Calu3 (cell line): ENCODE measurements at regions not wholly inside any gene's neighbourhood (a gene's known extent, or its start where the extent isn't known, plus 50 kb on each side); places are given as distances from the start of the nearest gene placed in this dataset.

ENCODE experiments used
- BruUV-seq: library from RNA; stranded (reverse); fragments of 400-500 nt; replicated peaks from 2 replicates; lab custom pipeline; 2021; lab: Mats Ljungman, UMichigan
- CTCF ChIA-PET: fragments of 300-600 bp; sonication (Branson Sonifier 250); formaldehyde crosslinking; loops from one replicate; lab custom pipeline; 2022; ENCODE audit warnings: antibody characterized with exemption; lab: Charles Lee
- DNase-seq: peaks from one replicate; pipeline ENCODE4 v3.0.0; 2022
- H3K27ac Mint-ChIP-seq: one replicate; pipeline ENCODE4 v1.8.0; 2022; ENCODE audit warnings: mixed read lengths; ENCODE audit not compliant: unreplicated experiment
- H3K27me3 Mint-ChIP-seq: one replicate; pipeline ENCODE4 v1.8.0; 2022; ENCODE audit warnings: mixed read lengths; ENCODE audit not compliant: unreplicated experiment
- H3K36me3 Mint-ChIP-seq: one replicate; pipeline ENCODE4 v1.8.0; 2022; ENCODE audit warnings: mild to moderate bottlenecking, moderate library complexity, mixed read lengths; ENCODE audit not compliant: insufficient read depth, unreplicated experiment
- H3K4me1 Mint-ChIP-seq: one replicate; pipeline ENCODE4 v1.8.0; 2022; ENCODE audit warnings: mild to moderate bottlenecking, low read depth, mixed read lengths; ENCODE audit not compliant: unreplicated experiment
- H3K4me3 Mint-ChIP-seq: one replicate; pipeline ENCODE4 v1.8.0; 2022; ENCODE audit warnings: mild to moderate bottlenecking, low read depth, moderate library complexity, mixed read lengths; ENCODE audit not compliant: unreplicated experiment
- H3K9me3 Mint-ChIP-seq: one replicate; pipeline ENCODE4 v1.8.0; 2022; ENCODE audit warnings: low read depth, mixed read lengths; ENCODE audit not compliant: unreplicated experiment
- intact Hi-C: fragments of 100-400 bp; cut with micrococcal nuclease; formaldehyde crosslinking; loops from one replicate; pipeline ENCODE4 v1.10.0; 2022; ENCODE audit not compliant: unreplicated experiment
- TF ChIP-seq, protein P1 (sequence below): fragments of 200-600 bp; IDR thresholded peaks from one replicate; pipeline ENCODE4 v1.8.0; 2022; ENCODE audit warnings: antibody characterized with exemption; ENCODE audit not compliant: unreplicated experiment

DNA sequence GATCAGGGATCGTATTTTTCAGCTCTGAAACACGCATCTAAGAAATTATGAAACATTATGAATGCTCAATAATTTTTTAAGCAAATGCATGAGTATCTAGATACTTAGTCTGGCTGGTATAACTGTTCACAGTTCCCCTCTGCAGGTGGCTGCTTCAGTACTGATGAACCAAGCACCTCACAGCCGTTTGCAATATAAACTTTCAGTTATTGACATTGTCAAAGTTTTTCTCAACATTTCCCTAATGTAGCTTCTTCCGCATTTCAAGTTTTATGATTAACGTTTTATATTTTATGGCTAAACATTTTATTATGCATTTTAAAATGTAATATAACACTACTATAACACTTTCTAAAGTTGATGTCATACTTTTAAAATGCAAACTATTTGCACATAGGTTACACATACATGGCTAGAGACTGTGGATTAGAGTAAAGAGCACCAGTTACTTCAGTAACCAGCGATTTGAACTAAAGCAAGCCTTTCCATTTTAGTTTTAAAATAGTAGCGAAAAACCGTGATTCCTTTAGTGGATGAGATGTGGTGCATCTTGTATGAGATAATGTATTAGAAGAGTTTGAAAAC lies 495.4 kb downstream of the XIRP2 start:
- H3K4me3 Mint-ChIP-seq, result no peak overlapping the region
- intact Hi-C loops, result no loop called here
- no peak overlapping the region for H3K27ac Mint-ChIP-seq
- CTCF ChIA-PET, result no interaction called here
- no peaks in the 10 kb centered on the region for H3K36me3 Mint-ChIP-seq
- H3K27me3 Mint-ChIP-seq, result no peaks in the 10 kb centered on the region
- no peaks in the 10 kb centered on the region for H3K4me1 Mint-ChIP-seq
- no peaks in the 10 kb centered on the region for H3K9me3 Mint-ChIP-seq
- DNase-seq, result no peak
- BruUV-seq, result no TSS peak
- TF ChIP-seq, protein P1, sequence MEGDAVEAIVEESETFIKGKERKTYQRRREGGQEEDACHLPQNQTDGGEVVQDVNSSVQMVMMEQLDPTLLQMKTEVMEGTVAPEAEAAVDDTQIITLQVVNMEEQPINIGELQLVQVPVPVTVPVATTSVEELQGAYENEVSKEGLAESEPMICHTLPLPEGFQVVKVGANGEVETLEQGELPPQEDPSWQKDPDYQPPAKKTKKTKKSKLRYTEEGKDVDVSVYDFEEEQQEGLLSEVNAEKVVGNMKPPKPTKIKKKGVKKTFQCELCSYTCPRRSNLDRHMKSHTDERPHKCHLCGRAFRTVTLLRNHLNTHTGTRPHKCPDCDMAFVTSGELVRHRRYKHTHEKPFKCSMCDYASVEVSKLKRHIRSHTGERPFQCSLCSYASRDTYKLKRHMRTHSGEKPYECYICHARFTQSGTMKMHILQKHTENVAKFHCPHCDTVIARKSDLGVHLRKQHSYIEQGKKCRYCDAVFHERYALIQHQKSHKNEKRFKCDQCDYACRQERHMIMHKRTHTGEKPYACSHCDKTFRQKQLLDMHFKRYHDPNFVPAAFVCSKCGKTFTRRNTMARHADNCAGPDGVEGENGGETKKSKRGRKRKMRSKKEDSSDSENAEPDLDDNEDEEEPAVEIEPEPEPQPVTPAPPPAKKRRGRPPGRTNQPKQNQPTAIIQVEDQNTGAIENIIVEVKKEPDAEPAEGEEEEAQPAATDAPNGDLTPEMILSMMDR, result no peak

DNA sequence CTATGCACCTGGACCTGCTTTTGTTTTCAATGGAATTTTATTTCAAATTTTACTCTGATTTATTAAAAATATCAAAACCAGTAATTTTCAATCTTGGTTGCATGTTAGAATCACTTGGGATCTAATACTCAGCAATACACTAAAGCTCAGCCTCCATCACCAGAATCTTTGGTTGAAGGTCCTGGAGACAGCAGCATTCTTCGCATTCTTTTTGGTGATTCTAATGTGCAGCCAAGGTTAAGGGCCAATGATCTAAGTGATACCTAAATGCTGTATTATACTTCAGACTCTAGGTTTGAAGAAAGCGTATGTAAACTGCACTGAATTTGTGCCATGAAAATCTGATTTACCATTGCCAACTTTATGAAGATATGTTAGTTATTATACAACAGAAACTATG lies 493.1 kb downstream of the XIRP2 start:
- TF ChIP-seq, protein P1, result no peak
- H3K4me3 Mint-ChIP-seq, result no peak overlapping the region
- CTCF ChIA-PET, result no interaction called here

DNA sequence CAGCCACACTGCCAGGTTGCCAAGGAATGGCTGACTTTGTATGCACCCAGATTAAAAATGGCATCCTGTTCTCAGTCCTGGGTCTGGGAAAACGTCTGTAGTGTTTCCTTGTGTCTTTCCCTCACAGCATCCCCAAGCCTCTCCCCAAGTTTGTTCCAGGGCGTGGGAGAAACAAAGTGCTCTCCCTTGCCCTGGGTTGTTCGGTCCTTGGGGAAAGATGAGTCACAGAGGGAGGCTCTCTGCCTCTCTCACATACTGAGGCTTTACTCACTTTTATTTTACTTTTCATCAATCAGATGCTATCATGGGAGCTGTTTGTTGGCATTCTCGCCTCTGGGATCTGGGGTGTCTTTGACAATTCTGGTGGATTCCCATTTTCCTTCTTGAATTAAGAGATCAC lies 492.3 kb downstream of the XIRP2 start:
- no peak for DNase-seq
- BruUV-seq, result no TSS peak
- intact Hi-C loops, result no loop called here
- H3K9me3 Mint-ChIP-seq, result no peaks in the 10 kb centered on the region
- H3K27ac Mint-ChIP-seq, result no peak overlapping the region
- TF ChIP-seq, protein P1, result no peak
- H3K4me1 Mint-ChIP-seq, result no peaks in the 10 kb centered on the region
- no peak overlapping the region for H3K4me3 Mint-ChIP-seq
- CTCF ChIA-PET, result no interaction called here
- H3K36me3 Mint-ChIP-seq, result no peaks in the 10 kb centered on the region
- H3K27me3 Mint-ChIP-seq, result no peaks in the 10 kb centered on the region

More for the DNA sequence above, 493.1 kb downstream of the XIRP2 start:
- DNase-seq, result no peak
- no peaks in the 10 kb centered on the region for H3K36me3 Mint-ChIP-seq
- intact Hi-C loops, result no loop called here
- H3K4me1 Mint-ChIP-seq, result no peaks in the 10 kb centered on the region
- no TSS peak for BruUV-seq
- H3K9me3 Mint-ChIP-seq, result no peaks in the 10 kb centered on the region
- H3K27ac Mint-ChIP-seq, result no peak overlapping the region
- no peaks in the 10 kb centered on the region for H3K27me3 Mint-ChIP-seq

DNA sequence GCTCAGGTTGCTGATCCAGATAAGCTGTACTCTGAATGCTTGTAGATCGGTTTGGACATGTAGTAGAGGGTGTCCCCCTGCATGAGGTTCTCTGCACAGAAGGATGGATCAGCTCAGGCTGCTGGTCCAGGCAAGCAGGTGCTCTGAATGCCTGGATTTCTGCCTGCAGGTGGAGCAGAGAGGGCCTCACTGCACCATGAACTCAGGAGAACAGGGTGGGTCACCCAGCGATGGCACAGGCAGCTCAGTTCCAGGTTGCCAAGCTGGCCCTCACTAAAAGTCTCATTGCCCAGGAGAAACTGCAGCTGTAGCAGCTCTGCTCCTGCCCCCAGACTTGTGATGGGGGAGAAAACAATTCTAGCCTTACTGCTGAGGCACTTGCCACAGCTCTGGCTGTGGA lies 491.8 kb downstream of the XIRP2 start:
- Mint-ChIP-seq H3K27ac (no peak overlapping the region), H3K4me3 (no peak overlapping the region), H3K9me3 (no peaks in the 10 kb centered on the region), H3K4me1 (no peaks in the 10 kb centered on the region), H3K27me3 (no peaks in the 10 kb centered on the region), H3K36me3 (no peaks in the 10 kb centered on the region)
- DNase-seq, result no peak
- no TSS peak for BruUV-seq
- intact Hi-C loops, result no loop called here
- TF ChIP-seq, protein P1, result no peak
- CTCF ChIA-PET, result no interaction called here
